IMR-90 (cell line): ENCODE measurements at regions not wholly inside any gene's neighbourhood (a gene's known extent, or its start where the extent isn't known, plus 50 kb on each side); places are given as distances from the start of the nearest gene placed in this dataset.

Source experiments
- ATAC-seq: fragments of 200-7000 bp; cut with Tn5 transposase; 2 replicates; pipeline ENCODE4 v1.9.1; 2020; ENCODE audit warnings: low read depth, mild to moderate bottlenecking, moderate library complexity
- BruUV-seq: library from RNA; stranded (reverse); fragments of 400-500 nt; replicated peaks from 2 replicates; lab custom pipeline; 2021; lab: Mats Ljungman, UMichigan
- CTCF ChIA-PET: fragments of 300-600 bp; formaldehyde crosslinking; extraction: SDS; loops from one replicate; lab custom pipeline; 2021; ENCODE audit warnings: antibody characterized with exemption; lab: Yijun Ruan, JAX
- POLR2A ChIA-PET: fragments of 300-600 bp; sonication (Branson Sonifier 250); formaldehyde crosslinking; loops from one replicate; lab custom pipeline; 2022; ENCODE audit warnings: antibody characterized with exemption; ENCODE audit not compliant: unreplicated experiment; lab: Charles Lee
- DNase-seq: peaks from one replicate; pipeline ENCODE4 v3.0.0; 2013
- H2AFZ ChIP-seq: replicated peaks from 2 replicates; pipeline ENCODE3; 2013; ENCODE audit warnings: low read length, mild to moderate bottlenecking; ENCODE audit not compliant: poor library complexity
- H2AK5ac ChIP-seq: 2 replicates; pipeline ENCODE4 v1.6.1; 2013; ENCODE audit warnings: low read depth, low read length, inconsistent platforms
- H2AK9ac ChIP-seq: replicated peaks from 2 replicates; pipeline ENCODE3; 2013; ENCODE audit warnings: mild to moderate bottlenecking, low read depth, low read length, moderate library complexity; ENCODE audit not compliant: poor library complexity
- H2BK120ac ChIP-seq: 2 replicates; pipeline ENCODE4 v1.6.1; 2013; ENCODE audit warnings: low read depth, low read length, inconsistent platforms
- H2BK15ac ChIP-seq: 3 replicates; pipeline ENCODE4 v1.6.1; 2013; ENCODE audit warnings: low read depth, low read length, inconsistent platforms
- H2BK20ac ChIP-seq: 2 replicates; pipeline ENCODE4 v1.6.1; 2013; ENCODE audit warnings: low read depth, mild to moderate bottlenecking, inconsistent platforms, low read length, moderate library complexity
- H2BK5ac ChIP-seq: 2 replicates; pipeline ENCODE4 v1.6.1; 2013; ENCODE audit warnings: mild to moderate bottlenecking, low read depth, low read length, inconsistent platforms; ENCODE audit not compliant: poor library complexity, severe bottlenecking
- H3K14ac ChIP-seq: replicated peaks from 2 replicates; pipeline ENCODE4 v1.6.1; 2013; ENCODE audit warnings: low read depth, low read length, inconsistent platforms
- H3K18ac ChIP-seq: 2 replicates; pipeline ENCODE4 v1.6.1; 2013; ENCODE audit warnings: low read depth, low read length, control low read depth
- H3K23ac ChIP-seq: 2 replicates; pipeline ENCODE4 v1.6.1; 2013; ENCODE audit warnings: low read depth, low read length, inconsistent platforms
- H3K27ac ChIP-seq: 2 replicates; pipeline ENCODE4 v1.5.1; 2013; ENCODE audit warnings: mild to moderate bottlenecking, control low read depth, low read length; ENCODE audit not compliant: insufficient read depth
- H3K27me3 ChIP-seq: 2 replicates; pipeline ENCODE4 v1.6.1; 2013; ENCODE audit warnings: low read length; ENCODE audit not compliant: control insufficient read depth, insufficient read depth
- H3K36me3 ChIP-seq: 2 replicates; pipeline ENCODE4 v1.6.1; 2013; ENCODE audit warnings: low read length, mixed read lengths; ENCODE audit not compliant: control insufficient read depth, insufficient read depth
- H3K4ac ChIP-seq: 2 replicates; pipeline ENCODE4 v1.6.1; 2013; ENCODE audit warnings: low read depth, low read length, inconsistent platforms
- H3K4me1 ChIP-seq: 2 replicates; pipeline ENCODE4 v1.6.1; 2013; ENCODE audit warnings: low read length, mixed read lengths; ENCODE audit not compliant: control insufficient read depth, insufficient read depth
- H3K4me2 ChIP-seq: 2 replicates; pipeline ENCODE4 v1.6.1; 2013; ENCODE audit warnings: low read depth, mild to moderate bottlenecking, control low read depth, low read length, moderate library complexity
- H3K4me3 ChIP-seq: 2 replicates; pipeline ENCODE4 v1.5.1; 2013; ENCODE audit warnings: low read depth, mild to moderate bottlenecking, control low read depth, low read length, moderate library complexity; ENCODE audit not compliant: insufficient read depth
- H3K56ac ChIP-seq: 2 replicates; pipeline ENCODE4 v1.6.1; 2013; ENCODE audit warnings: low read length, inconsistent platforms; ENCODE audit not compliant: insufficient read depth; ENCODE audit errors: extremely low read depth
- H3K79me1 ChIP-seq, 2 experiments: 2 replicates each; pipeline ENCODE4 v1.6.1; 2013; ENCODE audit warnings: low read length in 2 of 2, inconsistent platforms in 1 of 2, low read depth in 1 of 2
- H3K9ac ChIP-seq: 2 replicates; pipeline ENCODE4 v1.6.1; 2013; ENCODE audit warnings: low read depth, low read length, control low read depth
- H3K9me1 ChIP-seq: 2 replicates; pipeline ENCODE4 v1.6.1; 2013; ENCODE audit warnings: low read length, inconsistent platforms; ENCODE audit not compliant: insufficient read depth
- H3K9me3 ChIP-seq: 2 replicates; pipeline ENCODE4 v1.6.1; 2013; ENCODE audit warnings: low read length; ENCODE audit not compliant: control insufficient read depth, insufficient read depth
- H4K20me1 ChIP-seq: 2 replicates; pipeline ENCODE4 v1.6.1; 2013; ENCODE audit warnings: low read length, inconsistent platforms; ENCODE audit not compliant: insufficient read depth
- H4K5ac ChIP-seq: 2 replicates; pipeline ENCODE4 v1.6.1; 2013; ENCODE audit warnings: mild to moderate bottlenecking, low read depth, low read length, control low read depth
- H4K8ac ChIP-seq, 2 experiments: 2 replicates each; pipeline ENCODE4 v1.6.1; 2013; ENCODE audit warnings: low read depth in 2 of 2, low read length in 2 of 2, control low read depth in 1 of 2, inconsistent platforms in 1 of 2
- H4K91ac ChIP-seq: 2 replicates; pipeline ENCODE4 v1.6.1; 2013; ENCODE audit warnings: low read depth, low read length, inconsistent platforms; ENCODE audit not compliant: insufficient read depth
- BHLHE40 ChIP-seq: fragments of 150-350 bp; IDR thresholded peaks from 2 replicates; pipeline ENCODE4 v1.6.1; 2016; ENCODE audit warnings: mild to moderate bottlenecking, low read depth, low read length
- MAFK ChIP-seq: IDR thresholded peaks from 2 replicates; pipeline ENCODE4 v1.6.1; 2012; ENCODE audit warnings: low read depth, low read length, improper control_type of control experiment
- RAD21 ChIP-seq: IDR thresholded peaks from 2 replicates; pipeline ENCODE4 v1.6.1; 2012; ENCODE audit warnings: low read length, improper control_type of control experiment
- RCOR1 ChIP-seq: IDR thresholded peaks from 2 replicates; pipeline ENCODE4 v1.6.1; 2012; ENCODE audit warnings: mild to moderate bottlenecking, low read length, improper control_type of control experiment; ENCODE audit not compliant: insufficient replicate concordance
- SMC3 ChIP-seq: fragments of 150-350 bp; IDR thresholded peaks from 2 replicates; pipeline ENCODE4 v1.6.1; 2016; ENCODE audit warnings: low read depth, mild to moderate bottlenecking, antibody characterized with exemption, low read length, moderate library complexity
- dilution Hi-C: fragments of 300-500 bp; cut with HindIII; formaldehyde crosslinking; loops from one replicate; pipeline ENCODE4 v1.14.3; 2018; ENCODE audit warnings: low sequenced_read_pairs; ENCODE audit not compliant: unreplicated experiment
- in situ Hi-C: fragments of 300-500 bp; cut with MboI; formaldehyde crosslinking; loops from 3 replicates; pipeline ENCODE4 v1.14.3; 2019; ENCODE audit warnings: low sequenced_read_pairs, inconsistent platforms, mixed read lengths
- intact Hi-C: fragments of 100-400 bp; cut with micrococcal nuclease; formaldehyde crosslinking; loops from 2 replicates; pipeline ENCODE4 v1.10.0; 2022
- TF ChIP-seq, protein P1 (sequence below): conservative IDR thresholded peaks from 2 replicates; pipeline ENCODE4 v1.5.1; 2012; ENCODE audit warnings: mild to moderate bottlenecking, low read depth, low read length, improper control_type of control experiment

DNA sequence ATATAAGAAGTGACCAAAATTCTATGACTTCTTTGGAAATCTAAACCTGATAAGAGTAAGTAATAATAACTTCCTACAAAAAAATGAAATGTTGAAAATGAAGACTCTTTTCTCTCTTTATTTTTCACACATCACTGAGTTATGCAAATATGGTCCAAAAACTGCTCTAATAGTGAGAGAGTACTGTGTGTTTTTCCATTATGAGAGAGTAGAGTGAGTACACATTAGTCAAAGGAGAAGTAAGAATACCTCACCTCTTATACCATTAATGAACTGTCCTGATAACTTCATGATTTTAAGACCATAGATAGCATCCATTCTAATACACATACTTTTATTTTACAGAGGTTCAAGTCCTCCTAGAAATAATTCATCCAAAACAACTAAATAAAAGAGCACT, 1310.2 kb downstream of the SI start:
- no peak for TF ChIP-seq RCOR1
- no peak for TF ChIP-seq BHLHE40
- TF ChIP-seq, protein P1, sequence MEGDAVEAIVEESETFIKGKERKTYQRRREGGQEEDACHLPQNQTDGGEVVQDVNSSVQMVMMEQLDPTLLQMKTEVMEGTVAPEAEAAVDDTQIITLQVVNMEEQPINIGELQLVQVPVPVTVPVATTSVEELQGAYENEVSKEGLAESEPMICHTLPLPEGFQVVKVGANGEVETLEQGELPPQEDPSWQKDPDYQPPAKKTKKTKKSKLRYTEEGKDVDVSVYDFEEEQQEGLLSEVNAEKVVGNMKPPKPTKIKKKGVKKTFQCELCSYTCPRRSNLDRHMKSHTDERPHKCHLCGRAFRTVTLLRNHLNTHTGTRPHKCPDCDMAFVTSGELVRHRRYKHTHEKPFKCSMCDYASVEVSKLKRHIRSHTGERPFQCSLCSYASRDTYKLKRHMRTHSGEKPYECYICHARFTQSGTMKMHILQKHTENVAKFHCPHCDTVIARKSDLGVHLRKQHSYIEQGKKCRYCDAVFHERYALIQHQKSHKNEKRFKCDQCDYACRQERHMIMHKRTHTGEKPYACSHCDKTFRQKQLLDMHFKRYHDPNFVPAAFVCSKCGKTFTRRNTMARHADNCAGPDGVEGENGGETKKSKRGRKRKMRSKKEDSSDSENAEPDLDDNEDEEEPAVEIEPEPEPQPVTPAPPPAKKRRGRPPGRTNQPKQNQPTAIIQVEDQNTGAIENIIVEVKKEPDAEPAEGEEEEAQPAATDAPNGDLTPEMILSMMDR = no peak
- no peak for TF ChIP-seq RAD21
- TF ChIP-seq MAFK = no peak
- no peak for TF ChIP-seq SMC3
- no TSS peak for BruUV-seq

More for the DNA sequence above, 1310.2 kb downstream of the SI start:
- Histone ChIP-seq H3K9me1 (no peaks in the 10 kb centered on the region), H3K36me3 (no peaks in the 10 kb centered on the region), H2BK120ac (no peak overlapping the region), H4K91ac (no peak overlapping the region), H2AFZ (no peak overlapping the region), H4K20me1 (no peaks in the 10 kb centered on the region), H4K5ac (no peak overlapping the region), H3K18ac (no peak overlapping the region), H2BK5ac (no peak overlapping the region), H3K4ac (no peak overlapping the region), H3K4me3 (no peak overlapping the region), H3K27me3 (no peaks in the 10 kb centered on the region), H4K8ac (no peak overlapping the region), H2BK20ac (no peak overlapping the region), H3K27ac (no peak overlapping the region), H3K9ac (no peak overlapping the region), H3K4me2 (no peak overlapping the region), H3K79me1 (no peaks in the 10 kb centered on the region), H3K14ac (no peak overlapping the region), H3K9me3 (peaks cover 5% of the 10 kb centered on the region), H3K4me1 (no peaks in the 10 kb centered on the region), H2AK9ac (no peak overlapping the region), H2AK5ac (no peak overlapping the region), H3K56ac (no peak overlapping the region), H3K23ac (no peak overlapping the region), H2BK15ac (no peak overlapping the region)
- dilution Hi-C loops = no loop called here
- ATAC-seq (no peak), DNase-seq (no peak)
- ChIA-PET POLR2A (no interaction called here), CTCF (no interaction called here)
- intact Hi-C loops = no loop called here
- in situ Hi-C loops = no loop called here
